GM21526 (cell line): ENCODE measurements at regions not wholly inside any gene's neighbourhood (a gene's known extent, or its start where the extent isn't known, plus 50 kb on each side); places are given as distances from the start of the nearest gene placed in this dataset.
"Not testable (repeated sequence)": the region's sequence is repeated elsewhere in the genome, so short reads cannot be mapped to it uniquely, and the experiment has no call there.

Experiments used
- ATAC-seq: cut with Tn5 transposase; IDR thresholded peaks from one replicate; pipeline ENCODE4 v1.9.1; 2021; ENCODE audit warnings: moderate library complexity; ENCODE audit not compliant: unreplicated experiment, low FRiP score

DNA sequence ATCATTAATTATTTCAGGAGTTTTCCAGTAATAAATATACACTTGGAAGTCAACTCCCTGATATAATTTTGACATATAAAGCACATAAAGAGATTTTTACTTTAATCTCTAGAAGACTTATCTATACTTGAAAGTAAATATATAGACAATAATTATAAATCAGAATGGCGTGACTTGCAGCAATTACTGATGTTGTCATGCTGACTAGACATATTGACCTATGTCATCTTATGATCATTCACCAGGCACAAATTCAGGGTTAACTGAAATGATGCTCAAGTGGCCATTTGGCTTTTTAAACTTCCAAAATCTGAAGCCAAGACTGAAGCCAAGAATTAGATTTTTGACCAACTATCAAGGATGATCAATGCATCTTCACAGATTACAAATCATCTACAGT lies 192.2 kb downstream of the MCHR2 start:
- ATAC-seq: no peak

DNA sequence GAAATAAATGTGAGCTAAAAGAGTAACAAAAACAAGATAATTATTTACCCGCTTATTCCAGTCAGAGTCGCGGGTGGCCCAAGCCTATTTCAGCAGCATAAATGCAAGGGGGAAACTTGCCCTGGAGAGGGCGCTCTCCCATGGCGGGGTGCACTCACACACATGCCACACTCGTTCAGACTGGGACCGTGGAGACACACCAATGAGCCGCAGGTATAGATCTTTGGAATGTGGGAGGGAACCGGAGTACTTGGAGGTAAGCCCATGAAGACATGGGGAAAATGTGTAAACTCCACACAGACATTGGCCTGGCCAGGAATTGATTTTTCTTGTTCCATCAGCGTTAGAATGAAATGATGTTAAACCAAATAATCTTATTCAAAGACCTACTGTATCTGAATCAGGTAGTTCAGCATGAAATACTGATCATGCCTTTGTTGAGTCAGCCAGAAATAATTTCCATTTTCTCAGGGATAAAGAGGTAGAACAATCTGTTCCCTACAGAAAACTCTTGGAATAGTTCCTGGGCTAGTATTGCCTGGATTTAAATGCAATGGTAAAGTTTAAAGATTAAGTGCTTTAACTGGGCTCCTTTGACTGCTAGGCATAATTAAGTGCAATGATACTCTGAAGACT lies 191.5 kb downstream of the MCHR2 start:
- no peak for ATAC-seq

DNA sequence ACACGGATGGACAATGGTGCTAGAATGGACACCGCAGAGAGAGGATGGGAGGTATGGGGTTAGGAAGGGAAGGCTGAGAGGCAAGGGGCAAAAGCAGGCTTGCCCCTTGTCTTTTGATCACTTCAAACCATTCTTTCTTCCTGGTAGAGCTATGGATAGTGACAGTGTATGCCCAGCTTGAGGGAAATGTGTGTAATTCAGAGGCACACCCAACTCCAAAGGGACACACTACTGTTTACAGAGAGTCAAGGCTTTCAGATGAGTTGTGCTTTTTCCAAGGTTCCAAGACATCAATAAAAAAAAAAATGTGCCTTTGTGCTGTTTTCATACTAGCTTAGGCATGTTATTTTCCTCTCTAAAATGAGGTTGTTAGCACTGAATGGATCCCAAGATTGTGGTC lies 185.0 kb downstream of the MCHR2 start:
- no peak for ATAC-seq

GRCh38 chr6:99810295-99810694 lies 183.7 kb downstream of the MCHR2 start:
- no peak for ATAC-seq

DNA sequence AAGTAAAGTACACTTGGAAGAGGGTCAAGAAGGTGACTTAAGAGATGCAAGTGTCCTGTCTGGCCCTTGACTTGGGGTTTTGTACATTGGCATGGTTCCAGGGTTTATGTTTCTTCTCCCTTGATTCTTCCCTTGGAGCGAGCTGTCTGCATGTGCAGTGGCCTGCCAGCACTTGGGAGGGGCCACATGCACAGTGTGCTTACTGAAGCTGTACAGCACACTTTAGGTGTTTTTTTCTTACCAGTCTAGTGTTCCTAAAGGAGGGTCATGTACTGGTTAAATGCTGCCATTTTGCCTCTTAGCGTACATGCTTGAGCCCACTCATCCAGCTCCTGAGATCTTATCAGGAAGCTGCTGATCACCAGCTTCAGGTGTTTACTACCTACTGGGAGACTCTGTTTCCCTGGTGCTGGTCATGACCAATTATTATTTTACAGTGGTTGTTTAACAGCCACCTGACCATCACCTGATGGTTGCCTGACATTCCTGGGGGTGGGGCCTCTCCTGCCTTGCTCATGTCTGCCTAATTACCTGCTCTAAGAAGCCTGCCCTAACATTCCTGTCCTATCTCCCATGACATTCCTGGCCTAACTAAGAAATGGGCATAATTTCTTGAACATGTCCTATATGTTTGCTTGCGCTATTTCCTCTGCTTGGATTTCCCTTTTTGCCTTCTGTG lies 182.9 kb downstream of the MCHR2 start:
- no peak for ATAC-seq

DNA sequence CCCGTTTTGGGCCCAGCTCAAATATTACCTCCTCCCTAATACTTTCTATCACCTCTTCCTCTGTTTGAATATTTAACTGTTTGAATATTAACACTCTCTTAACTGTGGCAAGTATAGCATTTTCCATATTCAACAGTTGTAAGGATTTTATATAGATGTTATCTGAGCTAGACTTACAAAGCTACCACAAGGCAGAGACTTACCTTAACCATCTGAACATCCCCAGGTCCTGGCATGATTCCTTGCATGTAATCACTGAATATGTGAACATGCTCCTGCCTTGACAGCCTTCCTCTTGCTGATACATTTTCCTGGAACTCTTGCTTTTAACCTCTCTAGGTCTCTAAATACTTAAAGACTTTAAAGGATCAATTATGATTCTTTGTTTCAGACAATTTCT lies 182.4 kb downstream of the MCHR2 start:
- no peak for ATAC-seq

DNA sequence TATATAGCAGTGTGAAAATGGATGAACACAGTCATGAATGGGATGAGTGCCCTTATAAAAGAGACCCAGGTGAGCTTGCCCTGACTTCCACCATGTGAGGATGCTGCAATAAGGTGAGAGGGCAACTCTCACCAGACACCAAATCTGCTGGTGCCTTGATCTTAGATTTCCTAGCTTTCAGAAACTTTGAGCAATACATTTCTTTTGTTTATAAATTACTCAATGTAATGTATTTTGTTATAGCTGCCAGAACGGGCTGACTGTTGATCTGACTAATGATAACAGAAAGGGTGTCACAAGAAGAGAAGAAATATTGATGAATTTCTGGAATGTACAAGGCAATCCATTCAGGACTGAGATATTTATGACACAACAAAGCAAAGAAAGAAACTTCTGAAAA lies 180.5 kb downstream of the MCHR2 start:
- ATAC-seq: no peak

DNA sequence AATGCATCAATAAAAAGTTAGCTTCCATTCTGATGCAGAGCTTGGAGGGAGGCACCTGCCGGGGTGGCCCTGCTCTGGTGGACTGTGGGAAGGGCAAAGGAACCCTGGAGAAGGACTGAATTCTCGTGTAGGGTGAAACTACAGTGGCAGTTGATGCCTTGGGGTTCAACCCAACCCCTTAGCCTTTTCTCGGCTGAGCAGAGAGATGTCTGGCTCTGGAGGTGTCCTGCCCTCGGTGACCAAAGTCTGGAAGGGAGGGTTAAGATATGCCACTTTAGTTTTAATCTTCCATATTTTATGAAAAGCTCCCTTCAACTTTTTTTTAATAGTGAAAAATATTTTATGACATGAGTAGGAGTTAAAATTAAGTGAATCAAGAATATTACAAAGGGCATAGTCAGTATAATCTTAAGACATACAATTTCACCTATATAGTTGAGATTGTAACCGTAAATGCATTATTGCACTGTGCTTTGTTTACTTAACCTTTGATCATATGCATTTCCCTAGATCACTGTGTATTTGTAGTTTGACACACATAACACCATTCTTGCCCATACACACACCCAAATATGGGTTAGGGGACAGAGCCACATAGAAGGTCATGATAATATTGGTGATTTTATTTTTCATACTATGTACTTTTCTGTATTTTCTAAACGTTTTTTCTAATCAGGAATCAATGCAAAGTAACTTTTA lies 179.6 kb downstream of the MCHR2 start:
- ATAC-seq: no peak

DNA sequence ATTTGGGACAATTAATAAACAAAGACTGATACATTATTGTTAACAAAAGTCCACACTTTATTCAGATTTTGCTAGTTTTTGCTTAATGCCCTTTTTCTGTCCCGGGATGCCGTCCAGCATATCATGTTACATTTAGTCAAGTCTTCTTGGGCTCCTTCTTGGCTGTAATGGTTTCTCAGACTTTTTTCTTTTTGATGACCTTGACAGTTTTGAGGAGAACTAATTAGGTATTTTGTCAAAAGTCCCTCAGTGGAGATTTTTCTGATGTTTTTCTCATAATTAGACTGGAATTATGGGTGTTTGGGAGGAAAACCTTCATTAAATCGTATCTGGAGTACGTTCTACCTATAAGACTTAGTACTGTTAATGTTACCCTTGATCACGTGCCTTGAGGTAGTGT lies 177.2 kb downstream of the MCHR2 start:
- ATAC-seq: no peak

- ATAC-seq: no peak
Measured at GRCh38 chr6:99818161-99818560, 175.9 kb downstream of the MCHR2 start.

GRCh38 chr6:99819853-99820252 lies 174.2 kb downstream of the MCHR2 start:
- ATAC-seq: no peak

- ATAC-seq: no peak
Measured at GRCh38 chr6:99821164-99821563, 172.9 kb downstream of the MCHR2 start.

GRCh38 chr6:99822741-99823512 lies 171.1 kb downstream of the MCHR2 start:
- no peak for ATAC-seq

DNA sequence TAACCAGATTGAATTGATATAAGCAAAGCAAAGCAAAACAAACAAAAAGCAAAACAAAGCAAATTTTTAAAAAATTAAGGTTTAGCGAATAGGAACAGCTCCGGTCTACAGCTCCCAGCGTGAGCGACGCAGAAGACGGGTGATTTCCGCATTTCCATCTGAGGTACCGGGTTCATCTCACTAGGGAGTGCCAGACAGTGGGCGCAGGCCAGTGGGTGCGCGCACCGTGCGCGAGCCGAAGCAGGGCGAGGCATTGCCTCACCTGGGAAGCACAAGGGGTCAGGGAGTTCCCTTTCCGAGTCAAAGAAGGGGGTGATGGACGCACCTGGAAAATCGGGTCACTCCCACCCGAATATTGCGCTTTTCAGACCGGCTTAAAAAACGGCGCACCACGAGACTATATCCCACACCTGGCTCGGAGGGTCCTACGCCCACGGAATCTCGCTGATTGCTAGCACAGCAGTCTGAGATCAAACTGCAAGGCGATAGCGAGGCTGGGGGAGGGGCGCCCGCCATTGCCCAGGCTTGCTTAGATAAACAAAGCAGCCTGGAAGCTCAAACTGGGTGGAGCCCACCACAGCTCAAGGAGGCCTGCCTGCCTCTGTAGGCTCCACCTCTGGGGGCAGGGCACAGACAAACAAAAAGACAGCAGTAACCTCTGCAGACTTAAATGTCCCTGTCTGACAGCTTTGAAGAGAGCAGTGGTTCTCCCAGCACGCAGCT lies 170.3 kb downstream of the MCHR2 start:
- ATAC-seq: not testable (repeated sequence)

DNA sequence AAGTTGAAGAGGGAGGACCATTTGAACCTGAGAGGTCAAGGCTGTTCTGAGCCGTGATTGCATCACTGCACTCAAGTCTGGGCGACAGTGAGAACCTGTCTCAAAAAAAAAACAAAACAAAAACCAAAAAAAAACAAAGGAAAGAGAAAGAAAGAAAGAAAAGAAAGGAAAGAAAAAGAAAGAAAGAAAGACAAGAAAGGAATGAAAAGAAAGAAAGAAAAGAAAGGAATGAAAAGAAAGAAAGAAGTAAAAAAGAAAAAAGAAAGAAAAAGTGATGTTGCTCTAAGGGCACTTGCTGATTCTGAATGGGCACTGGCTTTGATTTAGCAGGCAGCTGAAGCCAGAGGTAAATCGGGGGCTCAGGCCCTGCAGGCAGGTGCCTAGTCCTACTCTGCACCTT lies 161.0 kb downstream of the MCHR2 start:
- ATAC-seq: no peak

- no peak for ATAC-seq
Measured at GRCh38 chr6:99836471-99836870, 157.6 kb downstream of the MCHR2 start.

DNA sequence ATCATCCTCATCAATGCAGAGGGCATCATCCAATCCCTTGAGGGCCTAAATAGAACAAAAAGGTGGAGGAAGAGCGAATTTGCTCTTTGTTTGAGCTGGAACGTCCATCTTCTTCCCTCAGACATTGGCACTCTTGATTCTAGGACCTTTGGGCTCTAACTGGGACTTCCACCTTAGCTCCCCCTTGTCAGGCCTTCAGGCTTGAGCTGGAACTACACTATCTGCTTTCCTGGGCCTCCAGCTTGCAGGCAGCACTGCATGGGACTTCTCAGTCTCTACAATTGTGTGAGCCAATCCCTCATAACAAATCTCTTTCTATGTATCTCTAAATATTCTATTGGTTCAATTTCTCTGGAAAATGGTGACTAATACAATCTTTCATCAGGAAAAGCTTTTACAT lies 155.4 kb downstream of the MCHR2 start:
- no peak for ATAC-seq

- ATAC-seq: no peak
Measured at GRCh38 chr6:99841297-99841696, 152.7 kb downstream of the MCHR2 start.

DNA sequence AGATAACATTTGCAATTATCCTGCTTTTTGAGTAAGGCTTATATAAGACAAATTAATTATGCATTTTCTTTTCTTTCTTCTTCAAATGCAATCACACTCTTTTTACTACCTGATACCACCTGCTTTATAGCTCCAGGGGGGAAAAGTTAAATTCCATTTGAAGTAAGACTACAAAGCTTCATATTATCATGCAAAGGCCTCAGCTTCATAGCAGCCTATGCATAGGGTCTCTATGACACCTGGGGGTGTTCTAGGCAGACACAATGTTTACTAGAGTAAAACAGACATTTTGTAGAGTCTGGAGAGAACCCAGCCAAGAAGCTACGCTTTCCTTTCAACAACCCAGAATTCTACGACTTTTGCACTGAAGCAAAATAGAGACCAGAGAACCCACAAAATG lies 148.0 kb downstream of the MCHR2 start:
- ATAC-seq: no peak

GRCh38 chr6:99850841-99851240 lies 143.2 kb downstream of the MCHR2 start:
- no peak for ATAC-seq

DNA sequence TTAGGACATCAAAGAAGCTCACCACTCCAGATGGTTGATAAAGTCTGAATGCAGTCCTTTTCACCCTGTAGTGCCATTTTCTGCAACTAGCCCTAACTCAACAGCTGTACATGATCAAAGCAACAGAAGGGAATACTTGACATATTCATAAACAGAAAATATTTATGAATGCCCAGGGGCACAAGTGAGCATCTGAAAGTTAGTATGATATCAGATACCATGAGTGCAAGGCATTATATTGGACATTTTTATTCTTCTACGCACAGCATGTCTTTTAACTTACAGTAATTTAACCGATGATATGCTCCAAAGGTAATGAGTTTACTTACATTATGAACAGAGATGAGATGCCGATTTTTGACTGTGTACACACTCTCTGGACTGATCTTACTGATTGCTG lies 142.0 kb downstream of the MCHR2 start:
- no peak for ATAC-seq
